DND-41 (cell line): ENCODE measurements at regions not wholly inside any gene's neighbourhood (a gene's known extent, or its start where the extent isn't known, plus 50 kb on each side); places are given as distances from the start of the nearest gene placed in this dataset.

Experiments
- ATAC-seq: fragments of 200-7000 bp; cut with Tn5 transposase; 3 replicates; pipeline ENCODE4 v1.9.1; 2021; ENCODE audit warnings: low read depth; ENCODE audit not compliant: insufficient read depth
- DNase-seq: peaks from one replicate; pipeline ENCODE4 v3.0.0-alpha.2; 2020
- H2AFZ ChIP-seq: 2 replicates; pipeline ENCODE4 v1.6.0; 2012; ENCODE audit warnings: low read depth, low read length
- H3K27ac ChIP-seq: 2 replicates; pipeline ENCODE4 v1.5.1; 2012; ENCODE audit warnings: low read length, inconsistent platforms
- H3K27me3 ChIP-seq: fragments of 200-600 bp; sonication (generic); 2 replicates; pipeline ENCODE4 v1.6.0; 2012; ENCODE audit warnings: low read length, mild to moderate bottlenecking, inconsistent platforms; ENCODE audit not compliant: insufficient read depth, poor library complexity
- H3K36me3 ChIP-seq: 2 replicates; pipeline ENCODE4 v1.5.1; 2012; ENCODE audit warnings: low read length, inconsistent platforms; ENCODE audit not compliant: insufficient read depth
- H3K4me1 ChIP-seq: 2 replicates; pipeline ENCODE4 v1.5.1; 2012; ENCODE audit warnings: mild to moderate bottlenecking, low read length; ENCODE audit not compliant: insufficient read depth
- H3K4me2 ChIP-seq: 2 replicates; pipeline ENCODE4 v1.6.0; 2012; ENCODE audit warnings: mild to moderate bottlenecking, moderate library complexity, low read length, inconsistent platforms; ENCODE audit not compliant: insufficient read depth
- H3K4me3 ChIP-seq, 2 experiments: fragments of 200-600 bp in 1 of 2; shearing (Covaris generic) in 1 of 2; 2 replicates each; pipeline ENCODE4 v1.5.1; 2012 to 2016; ENCODE audit warnings: inconsistent platforms in 2 of 2, low read length in 2 of 2, mild to moderate bottlenecking in 2 of 2, low read depth in 1 of 2, moderate library complexity in 1 of 2
- H3K79me2 ChIP-seq: 2 replicates; pipeline ENCODE4 v1.6.0; 2012; ENCODE audit warnings: low read length, inconsistent platforms; ENCODE audit not compliant: insufficient read depth
- H3K9ac ChIP-seq: 2 replicates; pipeline ENCODE4 v1.6.0; 2012; ENCODE audit warnings: low read depth, mild to moderate bottlenecking, inconsistent platforms, low read length, moderate library complexity
- H3K9me3 ChIP-seq: 2 replicates; pipeline ENCODE4 v1.5.1; 2012; ENCODE audit warnings: low read length, moderate library complexity, mild to moderate bottlenecking, inconsistent platforms; ENCODE audit not compliant: insufficient read depth, severe bottlenecking
- H4K20me1 ChIP-seq: 2 replicates; pipeline ENCODE4 v1.6.0; 2012; ENCODE audit warnings: low read length; ENCODE audit not compliant: insufficient read depth
- CTCF ChIP-seq: IDR thresholded peaks from 2 replicates; pipeline ENCODE4 v1.5.1; 2012; ENCODE audit warnings: borderline replicate concordance, low read length, moderate library complexity, mild to moderate bottlenecking; ENCODE audit not compliant: poor library complexity, severe bottlenecking; ENCODE audit errors: extremely low read depth
- EZH2 ChIP-seq: IDR thresholded peaks from 3 replicates; pipeline ENCODE4 v1.6.1; 2012; ENCODE audit warnings: borderline replicate concordance, low read depth, mild to moderate bottlenecking, moderate library complexity, low read length, inconsistent platforms; ENCODE audit not compliant: severe bottlenecking

DNA sequence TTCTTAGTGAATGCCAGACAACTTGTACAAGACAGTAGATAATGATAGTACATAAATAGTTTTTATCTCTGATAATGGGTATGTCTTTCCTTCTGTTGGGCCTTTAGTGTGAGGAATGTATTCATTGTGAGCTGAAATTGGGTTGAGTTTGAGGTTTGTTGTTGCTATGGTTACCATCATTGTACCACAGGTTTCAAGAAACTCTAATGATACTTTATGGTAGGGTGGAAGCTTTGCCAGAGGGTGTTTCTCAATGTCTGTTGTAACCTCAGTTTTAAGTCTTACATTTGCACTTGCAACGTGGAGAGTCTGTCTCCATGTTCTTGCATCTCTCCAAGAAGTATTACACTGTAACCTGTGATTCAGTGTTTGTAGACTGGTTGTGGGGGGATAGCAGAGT, 1550.1 kb downstream of the MAT2B start:
- H3K27ac ChIP-seq = no peak overlapping the region
- ATAC-seq = no peak
- no peak for DNase-seq
- H3K4me3 ChIP-seq = no peak overlapping the region
- no peak overlapping the region for H3K4me2 ChIP-seq
- TF ChIP-seq EZH2 = no peak
- TF ChIP-seq CTCF = no peak
- no peaks in the 10 kb centered on the region for H3K36me3 ChIP-seq
- H2AFZ ChIP-seq = no peak overlapping the region
- no peak overlapping the region for H3K9ac ChIP-seq
- no peaks in the 10 kb centered on the region for H3K9me3 ChIP-seq
- no peaks in the 10 kb centered on the region for H4K20me1 ChIP-seq
- H3K4me1 ChIP-seq = no peaks in the 10 kb centered on the region
- no peaks in the 10 kb centered on the region for H3K79me2 ChIP-seq
- no peaks in the 10 kb centered on the region for H3K27me3 ChIP-seq

GRCh38 chr5:165057145-165057544, 1551.7 kb downstream of the MAT2B start:
- no peak overlapping the region for H3K4me2 ChIP-seq
- H3K4me3 ChIP-seq = no peak overlapping the region
- H3K27ac ChIP-seq = no peak overlapping the region
- H3K27me3 ChIP-seq = no peaks in the 10 kb centered on the region
- H3K4me1 ChIP-seq = no peaks in the 10 kb centered on the region
- ATAC-seq (no peak), DNase-seq (no peak)
- no peak overlapping the region for H3K9ac ChIP-seq
- no peaks in the 10 kb centered on the region for H3K79me2 ChIP-seq
- H4K20me1 ChIP-seq = no peaks in the 10 kb centered on the region
- no peak overlapping the region for H2AFZ ChIP-seq
- H3K9me3 ChIP-seq = no peaks in the 10 kb centered on the region
- H3K36me3 ChIP-seq = no peaks in the 10 kb centered on the region
- TF ChIP-seq CTCF (no peak), EZH2 (no peak)

DNA sequence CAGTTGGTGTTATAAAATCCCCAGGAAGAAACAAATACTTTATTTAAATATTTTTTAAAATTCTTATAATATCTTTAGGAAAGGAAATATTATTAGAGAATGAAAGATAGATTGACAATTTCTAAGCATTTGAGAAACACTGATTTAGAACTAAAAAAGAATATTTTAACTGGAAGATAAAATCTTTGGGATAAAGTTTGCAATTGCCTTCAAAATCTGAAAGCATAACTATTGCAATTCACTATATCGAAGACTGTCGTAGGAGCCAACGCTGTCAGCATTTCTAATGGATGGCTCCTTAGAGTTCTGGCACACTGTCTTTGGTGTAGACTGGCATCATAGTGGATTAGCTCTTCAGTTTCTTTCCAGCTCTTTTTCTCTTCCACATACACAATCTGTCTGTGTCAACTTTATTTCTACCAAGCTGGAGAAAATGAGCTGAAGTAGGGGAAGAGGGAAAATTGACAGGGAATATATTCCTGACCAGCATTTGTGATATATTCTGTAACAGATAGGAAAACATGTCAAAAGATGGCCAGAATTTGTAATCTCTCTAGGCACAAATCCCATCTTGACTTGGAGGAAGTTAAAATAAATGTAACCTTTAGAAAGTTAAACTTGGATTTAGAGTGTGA, 1561.4 kb downstream of the MAT2B start:
- Histone ChIP-seq H3K27ac (no peak overlapping the region), H4K20me1 (no peaks in the 10 kb centered on the region), H3K9ac (no peak overlapping the region), H3K4me2 (no peak overlapping the region), H3K4me3 (no peak overlapping the region), H3K79me2 (no peaks in the 10 kb centered on the region), H3K36me3 (no peaks in the 10 kb centered on the region), H3K27me3 (no peaks in the 10 kb centered on the region), H3K4me1 (no peaks in the 10 kb centered on the region), H3K9me3 (no peaks in the 10 kb centered on the region), H2AFZ (no peak overlapping the region)
- DNase-seq (no peak), ATAC-seq (no peak)
- no peak for TF ChIP-seq EZH2

DNA sequence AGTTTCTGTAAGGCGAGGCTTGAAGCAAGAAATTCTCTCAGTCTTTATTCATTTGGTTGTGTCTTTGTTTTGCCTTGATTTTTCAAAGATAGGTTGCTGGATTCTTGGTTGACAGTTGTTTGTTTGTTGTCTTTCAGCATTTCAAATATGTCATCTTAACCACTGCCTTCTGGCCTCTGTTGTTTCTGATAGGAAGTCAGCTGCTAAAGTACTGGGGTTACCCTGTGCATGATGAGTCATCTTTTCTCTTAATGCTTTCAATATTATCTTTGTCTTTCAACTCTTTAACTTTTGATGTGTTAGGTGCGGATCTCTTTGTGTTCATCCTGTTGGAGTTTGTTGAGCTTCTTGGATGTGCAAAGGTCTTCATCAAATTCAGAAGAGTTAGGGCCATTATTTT, 1571.3 kb downstream of the MAT2B start:
- no peaks in the 10 kb centered on the region for H4K20me1 ChIP-seq
- H3K27me3 ChIP-seq = no peaks in the 10 kb centered on the region
- no peak overlapping the region for H3K4me3 ChIP-seq
- DNase-seq = no peak
- H3K4me1 ChIP-seq = no peaks in the 10 kb centered on the region
- H3K9me3 ChIP-seq = no peaks in the 10 kb centered on the region
- H3K27ac ChIP-seq = no peak overlapping the region
- no peak overlapping the region for H2AFZ ChIP-seq
- H3K36me3 ChIP-seq = no peaks in the 10 kb centered on the region
- H3K9ac ChIP-seq = no peak overlapping the region
- H3K79me2 ChIP-seq = no peaks in the 10 kb centered on the region
- H3K4me2 ChIP-seq = no peak overlapping the region
- TF ChIP-seq EZH2 (no peak), CTCF (no peak)
- no peak for ATAC-seq
